ENCODE measurements at regions not wholly inside any gene's neighbourhood (a gene's known extent, or its start where the extent isn't known, plus 50 kb on each side); places are given as distances from the start of the nearest gene placed in this dataset.

DNA sequence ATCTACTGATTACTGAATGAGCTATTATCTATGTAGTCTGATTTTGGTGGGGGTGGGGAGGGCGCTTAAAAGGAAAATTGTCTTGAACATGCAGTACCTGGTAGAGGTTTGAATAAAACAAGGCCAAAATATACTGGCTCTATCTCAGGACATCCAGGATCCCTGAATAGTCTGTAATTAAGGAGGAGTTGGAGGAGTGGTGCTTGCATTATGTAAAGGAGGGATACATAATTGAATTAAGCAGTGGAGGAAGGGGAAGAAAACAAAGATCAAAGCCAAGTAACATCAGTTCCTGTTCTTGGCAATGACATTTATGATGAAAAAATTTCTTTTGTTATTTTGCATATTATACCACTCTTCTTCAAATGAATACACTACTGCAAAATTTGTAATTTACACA is 539.4 kb upstream of the ZEB2 start:
- Histone ChIP-seq H3K27me3 (ENCODE audit: low read length) (no peaks in the 10 kb centered on the region), H3F3A (ENCODE audit: low read length, unreplicated experiment) (peaks cover 5% of the 10 kb centered on the region), H3K27ac (ENCODE audit: low read length) (peak overlapping the region; percentile 67), H3K4me1 (ENCODE audit: insufficient read depth, low read length) (peaks cover 36% of the 10 kb centered on the region), H3K4me3 (ENCODE audit: low read length) (no peak overlapping the region), H3K36me3 (ENCODE audit: low read depth, low read length) (no peaks in the 10 kb centered on the region), H3K4me2 (ENCODE audit: low read length) (no peak overlapping the region), H3K79me2 (ENCODE audit: low read length) (no peaks in the 10 kb centered on the region), H4K20me1 (ENCODE audit: low read length) (no peaks in the 10 kb centered on the region), H2AFZ (ENCODE audit: low read length) (0 out of 2 replicates have a peak overlapping the region, but pooled peaks have one; percentile 24), H3K9me3 (ENCODE audit: low read length) (no peaks in the 10 kb centered on the region), H3K9me2 (replicated peaks; ENCODE audit: low read length) (no peaks in the 10 kb centered on the region), H3K9ac (ENCODE audit: low read length) (no peak overlapping the region)
- no peak for ATAC-seq
- no TSS peak for BruUV-seq (replicated peaks)
- POLR2A ChIA-PET (ENCODE audit: unreplicated experiment) = no interaction called here
- intact Hi-C loops (cut with micrococcal nuclease) = no loop called here
- no peak for TF ChIP-seq EZH2 (IDR thresholded peaks at IDR 0.05; ENCODE audit: low read length, unreplicated experiment)
- no peak for TF ChIP-seq EZH2phosphoT487 (IDR thresholded peaks at IDR 0.05; ENCODE audit: borderline replicate concordance, low read length)
- TF ChIP-seq, protein P1, sequence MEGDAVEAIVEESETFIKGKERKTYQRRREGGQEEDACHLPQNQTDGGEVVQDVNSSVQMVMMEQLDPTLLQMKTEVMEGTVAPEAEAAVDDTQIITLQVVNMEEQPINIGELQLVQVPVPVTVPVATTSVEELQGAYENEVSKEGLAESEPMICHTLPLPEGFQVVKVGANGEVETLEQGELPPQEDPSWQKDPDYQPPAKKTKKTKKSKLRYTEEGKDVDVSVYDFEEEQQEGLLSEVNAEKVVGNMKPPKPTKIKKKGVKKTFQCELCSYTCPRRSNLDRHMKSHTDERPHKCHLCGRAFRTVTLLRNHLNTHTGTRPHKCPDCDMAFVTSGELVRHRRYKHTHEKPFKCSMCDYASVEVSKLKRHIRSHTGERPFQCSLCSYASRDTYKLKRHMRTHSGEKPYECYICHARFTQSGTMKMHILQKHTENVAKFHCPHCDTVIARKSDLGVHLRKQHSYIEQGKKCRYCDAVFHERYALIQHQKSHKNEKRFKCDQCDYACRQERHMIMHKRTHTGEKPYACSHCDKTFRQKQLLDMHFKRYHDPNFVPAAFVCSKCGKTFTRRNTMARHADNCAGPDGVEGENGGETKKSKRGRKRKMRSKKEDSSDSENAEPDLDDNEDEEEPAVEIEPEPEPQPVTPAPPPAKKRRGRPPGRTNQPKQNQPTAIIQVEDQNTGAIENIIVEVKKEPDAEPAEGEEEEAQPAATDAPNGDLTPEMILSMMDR (conservative IDR thresholded peaks at IDR 0.05; ENCODE audit: low read depth, low read length) = no peak
- DNase-seq = no peak
- CTCF ChIA-PET = no interaction called here

DNA sequence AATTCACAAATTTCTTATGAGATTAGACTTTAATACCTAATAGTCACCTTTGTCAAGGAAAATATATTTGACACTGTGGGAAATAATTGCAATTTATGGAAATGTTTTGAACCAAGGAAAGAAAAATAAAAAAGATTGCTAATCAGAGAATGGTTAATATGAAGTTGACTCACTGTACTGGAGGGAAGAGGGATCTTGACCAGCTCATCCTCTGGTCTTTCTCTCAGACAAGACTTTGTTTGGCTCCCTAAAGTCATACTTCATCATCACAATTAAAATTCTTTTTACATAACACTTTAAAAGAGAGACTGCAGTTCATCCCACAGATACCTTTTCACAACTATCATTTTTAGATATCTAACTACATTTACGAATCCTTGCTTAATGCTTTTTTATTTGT is 538.5 kb upstream of the ZEB2 start:
- CTCF ChIA-PET = no interaction called here
- TF ChIP-seq, protein P1 (conservative IDR thresholded peaks at IDR 0.05; ENCODE audit: low read depth, low read length) = no peak
- TF ChIP-seq EZH2phosphoT487 (IDR thresholded peaks at IDR 0.05; ENCODE audit: borderline replicate concordance, low read length) = no peak
- no peak for TF ChIP-seq EZH2 (IDR thresholded peaks at IDR 0.05; ENCODE audit: low read length, unreplicated experiment)
- no peaks in the 10 kb centered on the region for H3K79me2 ChIP-seq (ENCODE audit: low read length)

DNA sequence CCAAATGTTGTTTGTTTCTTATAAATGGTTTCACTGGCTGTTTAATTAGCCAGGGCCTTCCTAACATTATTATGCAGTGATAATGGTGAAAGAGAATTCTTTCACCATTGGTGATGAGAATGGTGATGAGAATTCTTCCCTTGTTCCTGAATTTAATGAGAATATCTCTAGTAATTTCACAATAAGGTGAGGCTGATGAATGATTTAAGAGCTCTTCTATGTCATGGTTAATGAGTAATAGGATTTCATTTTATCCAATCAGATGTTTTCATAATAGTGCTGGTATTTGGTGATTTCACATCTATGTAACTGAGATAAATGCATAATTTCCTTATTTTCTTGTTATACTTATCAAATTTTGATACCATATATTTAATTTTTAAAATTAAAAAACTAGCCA is 535.7 kb upstream of the ZEB2 start:
- Histone ChIP-seq H3F3A (ENCODE audit: low read length, unreplicated experiment) (no peaks in the 10 kb centered on the region), H2AFZ (ENCODE audit: low read length) (no peak overlapping the region), H3K4me1 (ENCODE audit: insufficient read depth, low read length) (peaks cover 26% of the 10 kb centered on the region), H3K4me3 (ENCODE audit: low read length) (no peak overlapping the region), H3K9me3 (ENCODE audit: low read length) (no peaks in the 10 kb centered on the region), H3K4me2 (ENCODE audit: low read length) (no peak overlapping the region), H3K79me2 (ENCODE audit: low read length) (no peaks in the 10 kb centered on the region), H3K27ac (ENCODE audit: low read length) (no peak overlapping the region), H3K9ac (ENCODE audit: low read length) (no peak overlapping the region), H3K27me3 (ENCODE audit: low read length) (no peaks in the 10 kb centered on the region), H4K20me1 (ENCODE audit: low read length) (no peaks in the 10 kb centered on the region), H3K36me3 (ENCODE audit: low read depth, low read length) (no peaks in the 10 kb centered on the region), H3K9me2 (replicated peaks; ENCODE audit: low read length) (no peaks in the 10 kb centered on the region)
- ChIA-PET POLR2A (ENCODE audit: unreplicated experiment) (no interaction called here), CTCF (no interaction called here)
- BruUV-seq (replicated peaks) = no TSS peak
- TF ChIP-seq EZH2 (IDR thresholded peaks at IDR 0.05; ENCODE audit: low read length, unreplicated experiment) = no peak
- no peak for TF ChIP-seq EZH2phosphoT487 (IDR thresholded peaks at IDR 0.05; ENCODE audit: borderline replicate concordance, low read length)
- TF ChIP-seq, protein P1 (conservative IDR thresholded peaks at IDR 0.05; ENCODE audit: low read depth, low read length) = no peak
- intact Hi-C loops (cut with micrococcal nuclease) = no loop called here
- DNase-seq (no peak), ATAC-seq (no peak)

More for the DNA sequence above, 538.5 kb upstream of the ZEB2 start:
- POLR2A ChIA-PET (ENCODE audit: unreplicated experiment) = no interaction called here
- no peak for ATAC-seq
- Histone ChIP-seq H3K27ac (ENCODE audit: low read length) (no peak overlapping the region), H3K36me3 (ENCODE audit: low read depth, low read length) (no peaks in the 10 kb centered on the region), H3K9ac (ENCODE audit: low read length) (no peak overlapping the region), H3K27me3 (ENCODE audit: low read length) (no peaks in the 10 kb centered on the region), H3F3A (ENCODE audit: low read length, unreplicated experiment) (peaks cover 5% of the 10 kb centered on the region), H3K4me3 (ENCODE audit: low read length) (no peak overlapping the region), H4K20me1 (ENCODE audit: low read length) (no peaks in the 10 kb centered on the region), H3K4me2 (ENCODE audit: low read length) (no peak overlapping the region), H2AFZ (ENCODE audit: low read length) (no peak overlapping the region), H3K4me1 (ENCODE audit: insufficient read depth, low read length) (peaks cover 36% of the 10 kb centered on the region), H3K9me3 (ENCODE audit: low read length) (no peaks in the 10 kb centered on the region), H3K9me2 (replicated peaks; ENCODE audit: low read length) (no peaks in the 10 kb centered on the region)
- intact Hi-C loops (cut with micrococcal nuclease) = no loop called here
- BruUV-seq (replicated peaks) = no TSS peak
- peak; percentile 18 for DNase-seq

Measured in PC-3 (cell line).